Endothelial cell of umbilical vein (primary cell): ENCODE measurements at regions not wholly inside any gene's neighbourhood (a gene's known extent, or its start where the extent isn't known, plus 50 kb on each side); places are given as distances from the start of the nearest gene placed in this dataset.

Source experiments
- BruUV-seq: library from RNA; stranded (reverse); fragments of 400-500 nt; replicated peaks from 2 replicates; lab custom pipeline; 2021; lab: Mats Ljungman, UMichigan
- CTCF ChIA-PET: fragments of 300-600, 350-600 bp; sonication (Branson Sonifier 250); formaldehyde crosslinking; loops from one replicate; lab custom pipeline; 2021; ENCODE audit warnings: antibody characterized with exemption, inconsistent platforms; lab: Charles Lee
- POLR2A ChIA-PET: fragments of 300-600, 350-600 bp; sonication (Branson Sonifier 250); formaldehyde crosslinking; loops from one replicate; lab custom pipeline; 2021; ENCODE audit warnings: antibody characterized with exemption, inconsistent platforms; lab: Charles Lee
- DNase-seq: peaks from one replicate; pipeline ENCODE4 v3.0.0-alpha.2; 2011; ENCODE audit warnings: low read depth, low spot score
- FAIRE-seq: peaks from 2 replicates; lab custom pipeline; 2011; peaks lifted over from hg19 to GRCh38; lab: Jason Lieb, UNC
- H2AFZ ChIP-seq: 2 replicates; pipeline ENCODE4 v1.6.0; 2012; ENCODE audit warnings: low read depth, low read length, control low read depth, inconsistent platforms
- H3K27ac ChIP-seq: 2 replicates; pipeline ENCODE4 v1.5.1; 2011; ENCODE audit warnings: low read depth, mild to moderate bottlenecking, control low read depth, low read length, moderate library complexity; ENCODE audit not compliant: insufficient read depth
- H3K27me3 ChIP-seq, 2 experiments: 2 replicates each; pipeline versions ENCODE4 v1.6.0 to v1.6.1; 2011; ENCODE audit warnings: low read length in 2 of 2, mixed read lengths in 1 of 2; ENCODE audit not compliant: control insufficient read depth in 2 of 2, insufficient read depth in 2 of 2
- H3K36me3 ChIP-seq, 2 experiments: 2 replicates in 1 of 2; 3 replicates in 1 of 2; pipeline ENCODE4 v1.5.1; 2011; ENCODE audit warnings: low read length in 2 of 2, mild to moderate bottlenecking in 1 of 2, moderate library complexity in 1 of 2; ENCODE audit not compliant: control insufficient read depth in 2 of 2, insufficient read depth in 2 of 2; ENCODE audit errors: extremely low read depth in 1 of 2
- H3K4me1 ChIP-seq: 3 replicates; pipeline ENCODE4 v1.5.1; 2011; ENCODE audit warnings: mild to moderate bottlenecking, low read length; ENCODE audit not compliant: control insufficient read depth, insufficient read depth; ENCODE audit errors: extremely low read depth
- H3K4me2 ChIP-seq: 2 replicates; pipeline ENCODE4 v1.6.1; 2011; ENCODE audit warnings: low read length, control low read depth, mixed read lengths; ENCODE audit not compliant: insufficient read depth
- H3K4me3 ChIP-seq, 3 experiments: fragments of 200-600 bp in 1 of 3; sonication (generic), shearing (Covaris generic) in 1 of 3; replicated peaks in 1 of 3; 2 replicates each; pipeline ENCODE4 v1.5.1; 2011 to 2016; ENCODE audit warnings: control low read depth in 3 of 3, low read length in 3 of 3, mild to moderate bottlenecking in 2 of 3, inconsistent platforms in 1 of 3, low read depth in 1 of 3, moderate library complexity in 1 of 3; ENCODE audit not compliant: insufficient read depth in 1 of 3
- H3K79me2 ChIP-seq: 2 replicates; pipeline ENCODE4 v1.6.0; 2012; ENCODE audit warnings: low read length, inconsistent platforms; ENCODE audit not compliant: control insufficient read depth, insufficient read depth
- H3K9ac ChIP-seq: replicated peaks from 2 replicates; pipeline ENCODE3; 2011; ENCODE audit warnings: low read length, control low read depth; ENCODE audit not compliant: insufficient read depth; ENCODE audit errors: extremely low read depth
- H3K9me1 ChIP-seq: replicated peaks from 3 replicates; pipeline ENCODE4 v1.6.0; 2011; ENCODE audit warnings: mild to moderate bottlenecking, low read length; ENCODE audit not compliant: control insufficient read depth, insufficient read depth; ENCODE audit errors: extremely low read depth
- H3K9me3 ChIP-seq: replicated peaks from 2 replicates; pipeline ENCODE4 v1.5.1; 2012; ENCODE audit warnings: low read length, inconsistent platforms; ENCODE audit not compliant: control insufficient read depth, insufficient read depth
- H4K20me1 ChIP-seq: replicated peaks from 2 replicates; pipeline ENCODE3; 2011; ENCODE audit warnings: mild to moderate bottlenecking, low read length; ENCODE audit not compliant: control insufficient read depth, insufficient read depth; ENCODE audit errors: extremely low read depth
- EZH2 ChIP-seq: IDR thresholded peaks from 2 replicates; pipeline ENCODE4 v1.6.1; 2012; ENCODE audit warnings: borderline replicate concordance, low read depth, mild to moderate bottlenecking, moderate library complexity, low read length, inconsistent platforms; ENCODE audit not compliant: severe bottlenecking
- FOS ChIP-seq: IDR thresholded peaks from 2 replicates; pipeline ENCODE4 v1.6.1; 2011; ENCODE audit warnings: mild to moderate bottlenecking, low read length, moderate library complexity, borderline replicate concordance; ENCODE audit not compliant: insufficient read depth
- GATA2 ChIP-seq: IDR thresholded peaks from 2 replicates; pipeline ENCODE4 v1.7.0; 2011; ENCODE audit warnings: low read depth, mild to moderate bottlenecking, moderate library complexity, mixed read lengths, low read length; ENCODE audit not compliant: insufficient read length, insufficient read depth
- JUN ChIP-seq: IDR thresholded peaks from 2 replicates; pipeline ENCODE4 v1.6.1; 2011; ENCODE audit warnings: borderline replicate concordance, low read depth; ENCODE audit not compliant: insufficient read length, insufficient read depth
- MYC ChIP-seq: IDR thresholded peaks from one replicate; pipeline ENCODE4 v1.6.1; 2011; ENCODE audit warnings: mild to moderate bottlenecking, low read depth, low read length
- POLR2A ChIP-seq: IDR thresholded peaks from 2 replicates; pipeline ENCODE4 v1.6.1; 2012; ENCODE audit warnings: low read depth, mild to moderate bottlenecking, control low read depth, low read length
- POLR2AphosphoS5 ChIP-seq: IDR thresholded peaks from 2 replicates; pipeline ENCODE4 v1.6.1; 2012; ENCODE audit warnings: low read depth, mild to moderate bottlenecking, control low read depth, low read length, moderate library complexity; ENCODE audit not compliant: insufficient read depth
- dilution Hi-C: fragments of 300-500 bp; cut with MboI; formaldehyde crosslinking; loops from one replicate; pipeline ENCODE4 v1.15.0; 2019; ENCODE audit warnings: low sequenced_read_pairs; ENCODE audit not compliant: extremely low pct_ligation_motif_present
- intact Hi-C: fragments of 100-400 bp; cut with micrococcal nuclease; formaldehyde crosslinking; loops from one replicate; pipeline ENCODE4 v1.10.0; 2022
- TF ChIP-seq, protein P1 (sequence below): IDR thresholded peaks from 2 replicates; pipeline ENCODE4 v1.6.1; 2011; ENCODE audit not compliant: insufficient read depth, insufficient read length
- TF ChIP-seq, protein P2 (sequence below), 2 donors: IDR thresholded peaks; 1 replicate in 1 of 2; 2 replicates in 1 of 2; pipeline ENCODE4 v1.5.1; 2011; ENCODE audit warnings: low read length in 2 of 2, mild to moderate bottlenecking in 2 of 2, moderate library complexity in 2 of 2, control low read depth in 1 of 2, inconsistent platforms in 1 of 2, low read depth in 1 of 2; ENCODE audit not compliant: insufficient read depth in 1 of 2; ENCODE audit errors: extremely low read depth in 1 of 2

DNA sequence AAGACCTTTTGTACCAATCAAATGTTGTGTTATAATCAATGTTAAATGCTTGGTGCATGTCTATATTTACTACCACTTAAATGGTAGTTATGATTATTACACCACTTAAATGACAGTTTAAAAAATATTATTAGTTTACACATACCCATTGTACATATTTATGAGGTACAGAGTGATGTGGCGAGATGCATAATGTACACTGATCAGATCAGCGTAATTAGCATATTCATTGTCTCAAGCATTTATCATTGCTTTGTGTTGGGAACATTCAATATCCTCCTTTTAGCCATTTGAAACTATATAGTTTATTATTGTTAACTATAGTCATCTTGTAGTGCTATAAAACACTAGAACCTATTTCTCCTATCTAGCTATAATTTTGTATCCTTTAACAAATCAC is 434.4 kb upstream of the ACTBL2 start:
- DNase-seq (no peak), FAIRE-seq (no peak)
- intact Hi-C loops (no loop called here), dilution Hi-C loops (no loop called here)
- Histone ChIP-seq H3K79me2 (no peaks in the 10 kb centered on the region), H3K36me3 (no peaks in the 10 kb centered on the region), H3K9ac (no peak overlapping the region), H3K4me3 (no peak overlapping the region), H3K4me1 (no peaks in the 10 kb centered on the region), H4K20me1 (no peaks in the 10 kb centered on the region), H3K9me3 (no peaks in the 10 kb centered on the region), H3K9me1 (no peaks in the 10 kb centered on the region), H3K4me2 (no peak overlapping the region), H3K27me3 (peaks cover 4 to 8% of the 10 kb centered on the region in 2 experiments), H3K27ac (no peak overlapping the region), H2AFZ (no peak overlapping the region)
- no TSS peak for BruUV-seq
- TF ChIP-seq GATA2: no peak
- CTCF ChIA-PET: interaction anchor here (1.1 to 1.5 kb wide), 2 partner anchors 13 to 21 kb away, joined by 3 to 6 read pairs; no protein-coding TSS in a partner anchor
- POLR2A ChIA-PET: no interaction called here

DNA sequence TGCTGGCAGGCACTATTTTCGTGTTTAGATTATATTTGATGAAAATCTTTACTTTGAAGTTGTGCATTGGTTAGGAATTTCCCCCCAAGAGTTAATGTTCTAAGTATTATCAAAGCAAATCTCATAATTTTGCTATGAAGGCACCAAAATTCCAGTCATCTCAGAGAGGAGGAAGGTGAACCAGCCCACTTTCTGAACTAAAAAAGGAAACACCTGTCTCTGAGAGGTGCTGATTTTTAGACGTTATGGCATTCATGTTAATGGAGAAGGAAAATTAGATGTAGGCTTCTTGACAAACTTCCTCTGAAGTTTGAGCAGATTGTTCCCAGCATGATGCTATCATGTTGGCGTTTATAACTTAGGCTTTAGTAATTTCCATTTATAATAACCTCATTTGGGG is 432.9 kb upstream of the ACTBL2 start:
- Histone ChIP-seq H3K4me3 (no peak overlapping the region), H3K9ac (no peak overlapping the region), H3K9me3 (no peaks in the 10 kb centered on the region), H3K27ac (no peak overlapping the region), H3K9me1 (no peaks in the 10 kb centered on the region), H2AFZ (no peak overlapping the region), H3K36me3 (no peaks in the 10 kb centered on the region), H3K79me2 (no peaks in the 10 kb centered on the region), H3K27me3 (peaks cover 4 to 8% of the 10 kb centered on the region in 2 experiments), H3K4me1 (peaks cover 8% of the 10 kb centered on the region), H3K4me2 (no peak overlapping the region), H4K20me1 (no peaks in the 10 kb centered on the region)
- POLR2A ChIA-PET: no interaction called here
- no peak for TF ChIP-seq FOS
- no peak for TF ChIP-seq EZH2
- no peak for TF ChIP-seq POLR2A
- TF ChIP-seq POLR2AphosphoS5: no peak
- TF ChIP-seq, protein P1, sequence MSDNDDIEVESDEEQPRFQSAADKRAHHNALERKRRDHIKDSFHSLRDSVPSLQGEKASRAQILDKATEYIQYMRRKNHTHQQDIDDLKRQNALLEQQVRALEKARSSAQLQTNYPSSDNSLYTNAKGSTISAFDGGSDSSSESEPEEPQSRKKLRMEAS: no peak
- no peak for TF ChIP-seq GATA2
- TF ChIP-seq JUN: no peak
- TF ChIP-seq, protein P2, sequence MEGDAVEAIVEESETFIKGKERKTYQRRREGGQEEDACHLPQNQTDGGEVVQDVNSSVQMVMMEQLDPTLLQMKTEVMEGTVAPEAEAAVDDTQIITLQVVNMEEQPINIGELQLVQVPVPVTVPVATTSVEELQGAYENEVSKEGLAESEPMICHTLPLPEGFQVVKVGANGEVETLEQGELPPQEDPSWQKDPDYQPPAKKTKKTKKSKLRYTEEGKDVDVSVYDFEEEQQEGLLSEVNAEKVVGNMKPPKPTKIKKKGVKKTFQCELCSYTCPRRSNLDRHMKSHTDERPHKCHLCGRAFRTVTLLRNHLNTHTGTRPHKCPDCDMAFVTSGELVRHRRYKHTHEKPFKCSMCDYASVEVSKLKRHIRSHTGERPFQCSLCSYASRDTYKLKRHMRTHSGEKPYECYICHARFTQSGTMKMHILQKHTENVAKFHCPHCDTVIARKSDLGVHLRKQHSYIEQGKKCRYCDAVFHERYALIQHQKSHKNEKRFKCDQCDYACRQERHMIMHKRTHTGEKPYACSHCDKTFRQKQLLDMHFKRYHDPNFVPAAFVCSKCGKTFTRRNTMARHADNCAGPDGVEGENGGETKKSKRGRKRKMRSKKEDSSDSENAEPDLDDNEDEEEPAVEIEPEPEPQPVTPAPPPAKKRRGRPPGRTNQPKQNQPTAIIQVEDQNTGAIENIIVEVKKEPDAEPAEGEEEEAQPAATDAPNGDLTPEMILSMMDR (IDR thresholded peaks at IDR 0.05; ENCODE audit: extremely low read depth in 1 of 2, insufficient read depth in 1 of 2, low read depth in 1 of 2, low read length in 2 of 2): no peak
- TF ChIP-seq MYC: no peak
- no peak for FAIRE-seq
- intact Hi-C loops: no loop called here
- no TSS peak for BruUV-seq
- CTCF ChIA-PET: interaction anchor here (1.1 kb wide), 1 partner anchor 15 kb away, joined by 3 read pairs; no protein-coding TSS in a partner anchor
- dilution Hi-C loops: no loop called here
- DNase-seq: no peak
